ENCODE measurements at regions not wholly inside any gene's neighbourhood (a gene's known extent, or its start where the extent isn't known, plus 50 kb on each side); places are given as distances from the start of the nearest gene placed in this dataset.

DNA sequence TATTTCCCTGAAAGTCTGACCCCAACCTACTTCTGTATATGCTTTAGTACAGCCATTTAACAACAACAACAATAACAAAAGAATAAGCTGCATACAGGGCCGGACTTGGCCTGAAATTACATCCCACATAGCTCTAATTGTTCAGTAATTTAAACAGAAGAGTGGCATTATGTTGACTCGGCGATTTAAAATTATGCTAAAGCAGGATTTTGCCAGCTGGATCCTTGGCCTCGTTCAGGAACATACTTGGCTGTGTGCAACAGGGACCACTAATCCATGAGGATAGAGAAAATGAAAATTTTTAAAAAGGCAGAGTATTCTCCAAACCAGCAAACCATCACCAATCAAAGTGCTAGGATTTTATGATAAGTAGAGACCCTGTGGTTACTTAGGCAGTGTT lies 433.1 kb upstream of the RBMS3 start:
- Mint-ChIP-seq H3K4me1 (ENCODE audit: unreplicated experiment) (no peaks in the 10 kb centered on the region), H3K36me3 (ENCODE audit: low read depth, unreplicated experiment) (no peaks in the 10 kb centered on the region), H3K9me3 (ENCODE audit: unreplicated experiment) (no peaks in the 10 kb centered on the region), H3K27me3 (ENCODE audit: unreplicated experiment) (peaks cover 1% of the 10 kb centered on the region), H3K27ac (ENCODE audit: unreplicated experiment) (no peak overlapping the region), H3K4me3 (ENCODE audit: unreplicated experiment) (no peak overlapping the region)
- TF ChIP-seq, protein P1, sequence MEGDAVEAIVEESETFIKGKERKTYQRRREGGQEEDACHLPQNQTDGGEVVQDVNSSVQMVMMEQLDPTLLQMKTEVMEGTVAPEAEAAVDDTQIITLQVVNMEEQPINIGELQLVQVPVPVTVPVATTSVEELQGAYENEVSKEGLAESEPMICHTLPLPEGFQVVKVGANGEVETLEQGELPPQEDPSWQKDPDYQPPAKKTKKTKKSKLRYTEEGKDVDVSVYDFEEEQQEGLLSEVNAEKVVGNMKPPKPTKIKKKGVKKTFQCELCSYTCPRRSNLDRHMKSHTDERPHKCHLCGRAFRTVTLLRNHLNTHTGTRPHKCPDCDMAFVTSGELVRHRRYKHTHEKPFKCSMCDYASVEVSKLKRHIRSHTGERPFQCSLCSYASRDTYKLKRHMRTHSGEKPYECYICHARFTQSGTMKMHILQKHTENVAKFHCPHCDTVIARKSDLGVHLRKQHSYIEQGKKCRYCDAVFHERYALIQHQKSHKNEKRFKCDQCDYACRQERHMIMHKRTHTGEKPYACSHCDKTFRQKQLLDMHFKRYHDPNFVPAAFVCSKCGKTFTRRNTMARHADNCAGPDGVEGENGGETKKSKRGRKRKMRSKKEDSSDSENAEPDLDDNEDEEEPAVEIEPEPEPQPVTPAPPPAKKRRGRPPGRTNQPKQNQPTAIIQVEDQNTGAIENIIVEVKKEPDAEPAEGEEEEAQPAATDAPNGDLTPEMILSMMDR (IDR thresholded peaks at IDR 0.05; ENCODE audit: unreplicated experiment), result no peak
- no peak for DNase-seq (ENCODE audit: low spot score)

DNA sequence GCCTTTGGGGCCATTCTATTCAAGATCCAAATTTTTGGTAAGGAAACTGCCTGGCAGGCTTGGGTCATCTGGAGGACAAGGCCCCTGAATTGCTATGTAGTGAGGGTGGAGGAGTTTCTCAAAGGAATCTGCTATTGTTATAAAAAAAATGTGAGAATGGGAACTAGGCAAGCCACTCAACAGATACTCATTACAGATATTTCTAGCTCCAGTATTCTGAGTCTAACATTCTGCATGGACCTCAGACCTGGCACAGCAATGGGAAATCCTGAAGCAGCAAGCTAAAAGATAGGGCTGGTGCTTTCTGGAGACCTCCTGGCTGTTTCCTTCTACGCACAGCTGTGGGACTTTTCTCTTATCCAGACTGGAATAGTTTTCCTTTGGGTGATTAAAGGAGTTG lies 430.7 kb upstream of the RBMS3 start:
- DNase-seq (ENCODE audit: low spot score), result no peak
- no peaks in the 10 kb centered on the region for H3K36me3 Mint-ChIP-seq (ENCODE audit: low read depth, unreplicated experiment)
- H3K27ac Mint-ChIP-seq (ENCODE audit: unreplicated experiment), result no peak overlapping the region
- TF ChIP-seq, protein P1 (IDR thresholded peaks at IDR 0.05; ENCODE audit: unreplicated experiment), result no peak
- no peaks in the 10 kb centered on the region for H3K4me1 Mint-ChIP-seq (ENCODE audit: unreplicated experiment)
- H3K9me3 Mint-ChIP-seq (ENCODE audit: unreplicated experiment), result no peaks in the 10 kb centered on the region
- peaks cover 1% of the 10 kb centered on the region for H3K27me3 Mint-ChIP-seq (ENCODE audit: unreplicated experiment)
- H3K4me3 Mint-ChIP-seq (ENCODE audit: unreplicated experiment), result no peak overlapping the region

DNA sequence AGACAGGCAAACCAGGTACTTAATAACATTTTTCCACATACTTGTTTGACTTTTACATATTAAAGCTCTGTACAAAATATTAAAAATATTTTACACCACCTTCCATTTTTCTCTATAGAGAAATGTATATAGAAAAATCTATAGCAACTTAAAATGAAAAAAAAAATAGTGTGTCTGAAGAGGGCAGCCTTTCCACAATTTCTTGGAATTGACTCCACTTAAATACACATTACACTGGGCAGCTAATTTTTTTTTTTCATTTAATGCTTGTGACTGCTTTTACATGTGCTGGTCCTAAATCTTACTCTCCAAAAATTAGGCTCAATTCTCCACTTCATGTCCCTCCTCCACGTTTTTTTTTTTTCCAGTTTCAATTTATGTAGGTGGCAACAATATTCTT lies 427.0 kb upstream of the RBMS3 start:
- H3K27me3 Mint-ChIP-seq (ENCODE audit: unreplicated experiment), result no peaks in the 10 kb centered on the region
- H3K4me1 Mint-ChIP-seq (ENCODE audit: unreplicated experiment), result no peaks in the 10 kb centered on the region
- DNase-seq (ENCODE audit: low spot score), result no peak
- H3K27ac Mint-ChIP-seq (ENCODE audit: unreplicated experiment), result no peak overlapping the region
- TF ChIP-seq, protein P1 (IDR thresholded peaks at IDR 0.05; ENCODE audit: unreplicated experiment), result no peak
- no peaks in the 10 kb centered on the region for H3K36me3 Mint-ChIP-seq (ENCODE audit: low read depth, unreplicated experiment)
- no peak overlapping the region for H3K4me3 Mint-ChIP-seq (ENCODE audit: unreplicated experiment)
- no peaks in the 10 kb centered on the region for H3K9me3 Mint-ChIP-seq (ENCODE audit: unreplicated experiment)

DNA sequence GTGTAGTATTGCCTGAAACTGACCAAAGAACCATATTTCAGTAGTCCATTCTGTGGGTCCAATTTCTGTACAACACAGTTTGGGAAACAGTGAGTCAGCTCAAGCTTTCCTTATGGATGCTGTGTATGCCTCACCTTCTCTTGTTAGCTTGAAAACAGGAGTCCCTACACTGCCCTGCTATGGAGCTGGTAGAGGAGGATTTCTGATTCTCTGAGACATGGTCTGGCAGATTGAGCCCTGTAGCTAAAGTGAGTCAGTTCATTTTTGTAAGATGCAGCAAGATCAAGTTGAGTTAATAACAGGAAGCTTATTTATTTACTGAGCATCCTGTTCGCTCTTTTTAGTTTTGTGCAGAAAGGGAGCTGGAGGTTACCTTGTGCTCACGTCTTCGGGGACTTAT lies 424.1 kb upstream of the RBMS3 start:
- Mint-ChIP-seq H3K9me3 (ENCODE audit: unreplicated experiment) (no peaks in the 10 kb centered on the region), H3K4me1 (ENCODE audit: unreplicated experiment) (peaks cover 4% of the 10 kb centered on the region), H3K36me3 (ENCODE audit: low read depth, unreplicated experiment) (no peaks in the 10 kb centered on the region), H3K27ac (ENCODE audit: unreplicated experiment) (no peak overlapping the region), H3K4me3 (ENCODE audit: unreplicated experiment) (no peak overlapping the region), H3K27me3 (ENCODE audit: unreplicated experiment) (no peaks in the 10 kb centered on the region)
- DNase-seq (ENCODE audit: low spot score), result no peak
- TF ChIP-seq, protein P1 (IDR thresholded peaks at IDR 0.05; ENCODE audit: unreplicated experiment), result no peak

DNA sequence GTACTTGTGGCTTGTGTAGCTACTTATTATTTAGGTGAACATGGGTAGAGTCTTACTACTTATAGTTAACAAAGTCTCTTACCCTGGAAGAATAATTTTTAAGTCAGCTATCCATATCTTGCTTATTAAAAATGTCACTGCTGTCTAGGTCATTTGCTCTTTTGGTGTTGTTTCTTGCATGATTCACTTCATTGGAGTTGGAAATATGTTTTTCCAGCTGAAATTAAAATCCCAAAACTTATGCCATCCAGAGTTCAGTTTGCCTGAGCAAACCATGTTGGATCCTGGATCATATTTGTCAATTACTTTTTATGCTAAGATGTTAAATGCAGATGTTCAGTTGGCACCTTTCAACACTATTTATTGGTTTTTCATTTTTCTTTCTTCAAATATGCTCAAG lies 421.0 kb upstream of the RBMS3 start:
- Mint-ChIP-seq H3K4me3 (ENCODE audit: unreplicated experiment) (no peak overlapping the region), H3K36me3 (ENCODE audit: low read depth, unreplicated experiment) (no peaks in the 10 kb centered on the region), H3K27me3 (ENCODE audit: unreplicated experiment) (no peaks in the 10 kb centered on the region), H3K9me3 (ENCODE audit: unreplicated experiment) (no peaks in the 10 kb centered on the region), H3K27ac (ENCODE audit: unreplicated experiment) (no peak overlapping the region), H3K4me1 (ENCODE audit: unreplicated experiment) (peaks cover 4% of the 10 kb centered on the region)
- TF ChIP-seq, protein P1 (IDR thresholded peaks at IDR 0.05; ENCODE audit: unreplicated experiment), result no peak
- DNase-seq (ENCODE audit: low spot score), result no peak
